Trophoblast cell (in vitro differentiated cells and primary cell): ENCODE measurements at regions not wholly inside any gene's neighbourhood (a gene's known extent, or its start where the extent isn't known, plus 50 kb on each side); places are given as distances from the start of the nearest gene placed in this dataset.

Experiments used
- DNase-seq, 2 donors: peaks; one replicate each; pipeline ENCODE4 v3.0.0-alpha.2; 2016
- H2AFZ ChIP-seq: 2 replicates; pipeline ENCODE4 v1.6.1; 2013; ENCODE audit warnings: low read length, moderate library complexity, mild to moderate bottlenecking; ENCODE audit not compliant: insufficient read depth, poor library complexity
- H2AK5ac ChIP-seq: 2 replicates; pipeline ENCODE4 v1.6.1; 2013; ENCODE audit warnings: mild to moderate bottlenecking, low read length
- H2BK120ac ChIP-seq: 2 replicates; pipeline ENCODE4 v1.6.1; 2013; ENCODE audit warnings: low read length, mild to moderate bottlenecking, moderate library complexity; ENCODE audit not compliant: insufficient read depth, poor library complexity
- H2BK12ac ChIP-seq: 2 replicates; pipeline ENCODE4 v1.6.1; 2013; ENCODE audit warnings: mild to moderate bottlenecking, low read length, moderate library complexity
- H2BK5ac ChIP-seq: 2 replicates; pipeline ENCODE4 v1.6.1; 2013; ENCODE audit warnings: low read length, low read depth, moderate library complexity, mild to moderate bottlenecking; ENCODE audit not compliant: poor library complexity
- H3K14ac ChIP-seq: 2 replicates; pipeline ENCODE4 v1.6.1; 2013; ENCODE audit warnings: mild to moderate bottlenecking, low read length
- H3K18ac ChIP-seq: 2 replicates; pipeline ENCODE4 v1.6.1; 2013; ENCODE audit warnings: mild to moderate bottlenecking, low read length
- H3K23ac ChIP-seq: 2 replicates; pipeline ENCODE4 v1.6.1; 2013; ENCODE audit warnings: low read length
- H3K27ac ChIP-seq: 2 replicates; pipeline ENCODE4 v1.5.1; 2013; ENCODE audit warnings: low read depth, mild to moderate bottlenecking, inconsistent platforms, low read length, moderate library complexity
- H3K27me3 ChIP-seq: 2 replicates; pipeline ENCODE4 v1.6.1; 2013; ENCODE audit warnings: inconsistent platforms, mild to moderate bottlenecking, low read length, moderate library complexity; ENCODE audit not compliant: insufficient read depth
- H3K36me3 ChIP-seq, 2 experiments: 1 replicate in 1 of 2; 2 replicates in 1 of 2; pipeline ENCODE4 v1.6.1; 2013; ENCODE audit warnings: low read length in 2 of 2, mild to moderate bottlenecking in 2 of 2, moderate library complexity in 1 of 2; ENCODE audit not compliant: insufficient read depth in 2 of 2, control insufficient read depth in 1 of 2
- H3K4ac ChIP-seq: 2 replicates; pipeline ENCODE4 v1.6.1; 2013; ENCODE audit warnings: low read depth, mild to moderate bottlenecking, low read length, moderate library complexity
- H3K4me1 ChIP-seq, 2 experiments: 1 replicate in 1 of 2; 2 replicates in 1 of 2; pipeline ENCODE4 v1.6.1; 2013; ENCODE audit warnings: low read length in 2 of 2, mild to moderate bottlenecking in 2 of 2, moderate library complexity in 1 of 2; ENCODE audit not compliant: insufficient read depth in 2 of 2, control insufficient read depth in 1 of 2
- H3K4me2 ChIP-seq: 2 replicates; pipeline ENCODE4 v1.6.1; 2013; ENCODE audit warnings: inconsistent platforms, mild to moderate bottlenecking, low read length, moderate library complexity
- H3K4me3 ChIP-seq: 2 replicates; pipeline ENCODE4 v1.5.1; 2013; ENCODE audit warnings: mild to moderate bottlenecking, low read depth, low read length, inconsistent platforms
- H3K79me1 ChIP-seq: one replicate; pipeline ENCODE4 v1.6.1; 2013; ENCODE audit warnings: low read length
- H3K79me2 ChIP-seq: 2 replicates; pipeline ENCODE4 v1.6.1; 2013; ENCODE audit warnings: low read length, mild to moderate bottlenecking; ENCODE audit not compliant: control insufficient read depth, insufficient read depth, poor library complexity
- H3K9ac ChIP-seq: 2 replicates; pipeline ENCODE4 v1.6.1; 2013; ENCODE audit warnings: mild to moderate bottlenecking, low read length
- H3K9me3 ChIP-seq: 2 replicates; pipeline ENCODE4 v1.6.1; 2013; ENCODE audit warnings: low read depth, mild to moderate bottlenecking, control low read depth, inconsistent platforms, low read length; ENCODE audit not compliant: insufficient read depth
- H4K12ac ChIP-seq: 2 replicates; pipeline ENCODE4 v1.6.1; 2013; ENCODE audit warnings: low read depth, mild to moderate bottlenecking, low read length, moderate library complexity
- H4K8ac ChIP-seq: 2 replicates; pipeline ENCODE4 v1.6.1; 2013; ENCODE audit warnings: low read depth, mild to moderate bottlenecking, low read length, moderate library complexity
- H4K91ac ChIP-seq: one replicate; pipeline ENCODE4 v1.6.1; 2013; ENCODE audit warnings: low read depth, mild to moderate bottlenecking, low read length, moderate library complexity
- WGBS: extraction: QIAGEN DNeasy Blood & Tissue Kit; methylation state at CpG from one replicate; pipeline ENCODE4 v1.1.7; 2013; ENCODE audit warnings: missing lambda C conversion rate; ENCODE audit not compliant: insufficient read length, insufficient coverage; ENCODE audit errors: extremely low coverage; 5-methylcytosine and 5-hydroxymethylcytosine counted together

GRCh38 chr17:62901544-62901943 is 64.5 kb upstream of the TANC2 start:
- Histone ChIP-seq H2AFZ (no peak overlapping the region), H3K9ac (no peak overlapping the region), H3K4me3 (no peak overlapping the region), H2BK12ac (peak overlapping the region; percentile 84), H3K9me3 (peaks cover 1% of the 10 kb centered on the region), H4K91ac (peak overlapping the region; percentile 32), H3K4me1 (peaks cover 12 to 20% of the 10 kb centered on the region in 2 experiments), H2AK5ac (peak overlapping the region; percentile 3), H2BK120ac (no peak overlapping the region), H3K79me2 (no peaks in the 10 kb centered on the region), H3K36me3 (no peaks in the 10 kb centered on the region), H3K23ac (no peak overlapping the region), H3K4ac (no peak overlapping the region), H3K27ac (no peak overlapping the region), H3K27me3 (no peaks in the 10 kb centered on the region), H4K8ac (no peak overlapping the region), H3K4me2 (no peak overlapping the region), H3K14ac (no peak overlapping the region), H3K18ac (no peak overlapping the region), H3K79me1 (peaks cover 21% of the 10 kb centered on the region), H2BK5ac (no peak overlapping the region), H4K12ac (no peak overlapping the region)
- DNase-seq, result no peak
- no CpG with 5 or more reads among the region's 8 CpGs for WGBS

- no peak overlapping the region for H2AFZ ChIP-seq
- H4K12ac ChIP-seq, result no peak overlapping the region
- no peak overlapping the region for H4K91ac ChIP-seq
- no peaks in the 10 kb centered on the region for H3K79me2 ChIP-seq
- H3K4ac ChIP-seq, result no peak overlapping the region
- no peak overlapping the region for H3K4me3 ChIP-seq
- H2BK120ac ChIP-seq, result peak overlapping the region; percentile 27
- H2AK5ac ChIP-seq, result peak overlapping the region; percentile 9
- H3K4me1 ChIP-seq, result peaks cover 19 to 28% of the 10 kb centered on the region in 2 experiments
- H3K27ac ChIP-seq, result no peak overlapping the region
- H3K4me2 ChIP-seq, result no peak overlapping the region
- no peaks in the 10 kb centered on the region for H3K27me3 ChIP-seq
- no peak for DNase-seq
- peak overlapping the region; percentile 73 for H2BK12ac ChIP-seq
- H3K36me3 ChIP-seq, result no peaks in the 10 kb centered on the region
- no peak overlapping the region for H2BK5ac ChIP-seq
- no peak overlapping the region for H3K14ac ChIP-seq
- no peak overlapping the region for H3K9ac ChIP-seq
- no peak overlapping the region for H3K18ac ChIP-seq
- WGBS, result no CpG with 5 or more reads among the region's 5 CpGs
- H4K8ac ChIP-seq, result no peak overlapping the region
- no peak overlapping the region for H3K23ac ChIP-seq
- peaks cover 1% of the 10 kb centered on the region for H3K9me3 ChIP-seq
- peaks cover 32% of the 10 kb centered on the region for H3K79me1 ChIP-seq
Observed at GRCh38 chr17:62900096-62900495, 65.9 kb upstream of the TANC2 start.

GRCh38 chr17:62899361-62899760 is 66.7 kb upstream of the TANC2 start:
- Histone ChIP-seq H3K4me3 (no peak overlapping the region), H3K9ac (no peak overlapping the region), H3K27ac (peak overlapping the region; percentile 97), H3K4ac (peak overlapping the region; percentile 34), H3K4me2 (no peak overlapping the region), H3K14ac (peak overlapping the region; percentile 97), H4K91ac (peak overlapping the region; percentile 89), H2BK12ac (peak overlapping the region; percentile 99), H2BK120ac (peak overlapping the region; percentile 99), H3K36me3 (no peaks in the 10 kb centered on the region), H2AK5ac (peak overlapping the region; percentile 99), H3K79me2 (no peaks in the 10 kb centered on the region), H3K79me1 (peaks cover 32% of the 10 kb centered on the region), H2BK5ac (peak overlapping the region; percentile 95), H3K18ac (peak overlapping the region; percentile 86), H4K8ac (peak overlapping the region; percentile 89), H3K4me1 (peaks cover 19 to 28% of the 10 kb centered on the region in 2 experiments), H3K9me3 (peaks cover under 1% of the 10 kb centered on the region), H2AFZ (no peak overlapping the region), H3K23ac (no peak overlapping the region), H3K27me3 (no peaks in the 10 kb centered on the region), H4K12ac (no peak overlapping the region)
- DNase-seq, result peak; percentile 17 to 19
- no CpG with 5 or more reads among the region's 6 CpGs for WGBS

- Histone ChIP-seq H2BK120ac (peak overlapping the region; percentile 99), H2BK5ac (peak overlapping the region; percentile 95), H3K18ac (peak overlapping the region; percentile 62), H4K8ac (peak overlapping the region; percentile 87), H2AK5ac (peak overlapping the region; percentile 74), H3K4me2 (peak overlapping the region; percentile 54), H3K27me3 (no peaks in the 10 kb centered on the region), H3K9me3 (no peaks in the 10 kb centered on the region), H3K4me1 (peaks cover 25 to 33% of the 10 kb centered on the region in 2 experiments), H3K27ac (peak overlapping the region; percentile 97), H3K4ac (peak overlapping the region; percentile 66), H3K36me3 (no peaks in the 10 kb centered on the region), H2AFZ (no peak overlapping the region), H3K9ac (no peak overlapping the region), H3K79me2 (peaks cover 3% of the 10 kb centered on the region), H3K4me3 (no peak overlapping the region), H3K23ac (no peak overlapping the region), H3K14ac (peak overlapping the region; percentile 42), H3K79me1 (peaks cover 41% of the 10 kb centered on the region), H2BK12ac (peak overlapping the region; percentile 71), H4K91ac (peak overlapping the region; percentile 89), H4K12ac (no peak overlapping the region)
- no CpG with 5 or more reads among the region's 13 CpGs for WGBS
- DNase-seq, result peak; percentile 11 to 52
Observed at GRCh38 chr17:62898239-62898864, 67.7 kb upstream of the TANC2 start.
